ENCODE measurements at regions not wholly inside any gene's neighbourhood (a gene's known extent, or its start where the extent isn't known, plus 50 kb on each side); places are given as distances from the start of the nearest gene placed in this dataset.

DNA sequence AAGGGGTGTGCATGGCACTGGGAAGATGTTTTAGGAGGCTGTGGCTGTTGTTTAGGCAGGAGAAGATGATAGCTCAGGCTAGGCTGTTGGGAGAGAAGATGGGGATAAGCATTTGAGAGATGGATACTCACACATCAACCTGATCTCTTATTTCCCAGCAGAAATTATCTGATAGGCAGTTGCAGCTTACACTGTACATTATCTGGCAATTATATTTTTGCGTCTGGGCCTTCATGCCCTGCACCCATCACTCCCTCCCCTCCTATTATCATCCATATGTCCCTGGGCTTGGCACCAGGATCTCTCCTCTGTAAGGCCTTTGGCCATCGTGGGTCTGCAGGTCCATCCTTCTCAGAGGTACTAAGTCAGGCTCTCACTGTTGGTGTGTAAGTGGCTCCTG, 401.0 kb upstream of the EEF2KMT start:
- DNase-seq: no peak

DNA sequence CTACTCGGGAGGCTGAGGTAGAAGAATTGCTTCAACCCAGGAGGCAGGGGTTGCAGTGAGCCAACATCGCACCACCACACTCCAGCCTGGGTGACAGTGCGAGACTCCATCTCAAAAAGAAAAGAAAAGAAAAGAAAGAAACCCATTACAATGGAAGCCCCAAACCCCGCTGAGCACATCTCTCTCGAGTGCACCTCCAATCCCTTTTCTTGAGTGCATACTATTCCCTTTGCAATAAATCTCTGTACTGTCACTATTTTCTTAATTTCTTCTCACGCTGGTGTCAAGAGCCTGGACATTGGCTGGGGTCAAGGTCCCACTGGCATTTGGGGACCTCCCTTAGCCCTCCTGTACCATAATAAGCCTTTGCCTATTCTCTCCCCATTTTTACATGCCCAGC, 398.4 kb upstream of the EEF2KMT start:
- no peak for DNase-seq

GRCh38 chr16:5490499-5490898, 392.9 kb upstream of the EEF2KMT start:
- DNase-seq: no peak

DNA sequence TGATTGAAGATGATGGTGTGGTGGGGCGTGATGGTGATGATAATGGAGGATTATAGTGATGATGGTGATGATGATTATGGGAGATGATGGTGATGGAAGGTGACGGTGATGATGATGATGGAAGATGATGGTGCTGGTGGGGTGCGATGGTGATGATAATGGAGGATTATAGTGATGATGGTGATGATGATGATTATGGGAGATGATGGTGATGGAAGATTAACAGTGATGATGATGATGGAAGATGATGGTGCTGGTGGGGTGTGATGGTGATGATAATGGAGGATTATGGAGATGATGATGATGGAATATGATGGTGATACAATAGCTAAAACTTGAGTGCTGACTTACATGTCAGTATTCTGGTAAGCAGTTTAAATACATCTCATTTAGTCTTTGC, 391.0 kb upstream of the EEF2KMT start:
- DNase-seq: no peak

GRCh38 chr16:5487728-5488127, 390.1 kb upstream of the EEF2KMT start:
- DNase-seq: no peak

- no peak for DNase-seq
These were observed 384.7 kb upstream of the EEF2KMT start for GRCh38 chr16:5482256-5482655.

GRCh38 chr16:5480431-5481195, 383.0 kb upstream of the EEF2KMT start:
- DNase-seq: no peak

GRCh38 chr16:5479926-5480325, 382.3 kb upstream of the EEF2KMT start:
- no peak for DNase-seq

- no peak for DNase-seq
These were observed 380.4 kb upstream of the EEF2KMT start for GRCh38 chr16:5478036-5478435.

DNA sequence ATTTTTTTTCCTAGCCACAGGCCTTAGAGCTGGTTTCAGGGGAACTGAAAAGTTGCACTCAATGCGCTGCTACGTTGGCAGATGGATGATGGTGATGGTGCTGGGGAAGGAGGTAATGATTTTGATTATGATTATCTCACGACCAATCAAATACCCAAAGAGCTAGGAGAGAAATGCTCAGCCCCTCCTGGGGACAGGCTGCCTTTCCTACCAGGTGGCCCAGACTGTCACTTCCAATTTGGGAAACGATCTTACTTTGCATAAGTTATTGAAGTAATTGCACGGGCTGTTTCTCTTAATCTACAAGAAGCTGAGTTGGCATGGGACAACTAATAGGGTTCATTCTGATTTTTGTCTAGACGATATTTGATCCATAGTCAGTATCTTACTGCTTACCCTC, 379.7 kb upstream of the EEF2KMT start:
- DNase-seq: no peak

DNA sequence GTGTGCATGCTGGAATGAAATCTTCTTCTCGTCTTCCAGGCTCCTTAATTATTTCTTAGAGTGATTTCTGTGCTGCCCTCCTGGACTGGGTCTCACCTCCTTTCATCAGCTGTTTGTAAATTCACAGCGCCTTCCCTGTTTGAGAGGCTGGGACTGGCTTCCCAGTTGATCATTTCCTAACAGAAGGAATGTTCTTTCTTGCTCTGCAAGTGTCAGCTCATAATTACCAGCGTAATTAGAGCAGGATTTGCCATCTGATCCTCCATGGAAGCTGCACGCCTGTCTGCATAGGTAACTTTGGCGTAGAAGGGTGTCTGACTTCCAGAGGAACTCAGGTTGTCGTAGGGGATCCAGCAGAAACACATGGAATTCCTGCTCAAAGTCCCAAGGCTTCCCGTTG, 375.0 kb upstream of the EEF2KMT start:
- no peak for DNase-seq

DNA sequence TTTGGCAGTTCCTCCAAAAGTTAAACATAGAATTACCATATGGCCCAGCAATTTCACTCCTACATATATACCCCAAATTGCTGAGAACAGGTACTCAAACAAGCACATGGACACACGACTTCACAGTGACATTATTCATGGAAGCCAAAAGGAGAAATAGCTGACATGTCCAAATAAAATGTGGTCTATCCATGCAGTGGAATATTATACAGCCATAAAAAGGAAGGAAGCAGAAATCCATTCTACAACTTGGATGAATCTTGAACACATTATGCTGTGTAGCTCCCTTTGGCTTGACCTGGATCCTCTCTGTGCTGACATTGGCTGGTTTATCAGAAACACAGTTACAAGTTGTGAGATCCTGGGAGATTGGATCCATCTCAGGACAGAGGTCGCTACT, 370.9 kb upstream of the EEF2KMT start:
- no peak for DNase-seq

DNA sequence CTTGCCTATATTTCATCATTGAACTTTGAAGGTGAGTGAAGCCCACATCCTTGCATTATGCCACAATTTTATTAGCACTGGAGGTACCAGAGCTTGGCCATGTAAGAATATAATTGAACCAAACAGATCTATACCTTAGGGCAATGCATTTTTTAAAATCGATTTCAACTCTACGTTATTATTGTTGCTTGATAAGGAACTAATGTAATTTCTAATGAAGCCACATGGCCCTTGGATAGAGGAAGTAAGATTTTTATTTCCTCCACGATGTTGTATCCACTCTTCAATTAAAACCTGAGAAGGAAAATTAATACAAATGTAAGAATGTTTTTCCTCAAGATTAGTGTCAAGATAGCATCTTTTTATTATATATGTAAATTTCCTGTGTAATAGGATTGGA, 370.0 kb upstream of the EEF2KMT start:
- DNase-seq: no peak

GRCh38 chr16:5466551-5466950, 369.0 kb upstream of the EEF2KMT start:
- no peak for DNase-seq

DNA sequence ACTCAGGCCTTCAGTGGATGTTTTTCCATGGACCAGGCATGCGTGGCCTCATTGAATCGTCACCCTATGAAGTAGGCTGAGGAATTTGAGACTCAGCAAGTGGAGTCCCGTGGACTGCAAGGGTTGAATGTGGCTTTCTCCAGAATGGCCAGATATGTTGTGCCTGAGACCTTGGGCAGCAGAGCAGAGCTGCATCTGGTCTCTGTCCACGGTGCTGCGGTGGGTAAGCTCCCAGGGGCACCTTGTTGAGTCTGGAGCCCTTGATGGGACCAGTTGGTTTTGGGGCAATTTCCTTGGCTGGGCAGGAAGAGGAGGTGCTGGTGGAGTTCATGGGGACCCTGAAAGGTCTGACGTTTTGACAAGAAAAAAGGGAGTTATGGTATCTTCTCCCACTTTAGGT, 368.1 kb upstream of the EEF2KMT start:
- no peak for DNase-seq

GRCh38 chr16:5463820-5464219, 366.2 kb upstream of the EEF2KMT start:
- DNase-seq: no peak

GRCh38 chr16:5461574-5461973, 364.0 kb upstream of the EEF2KMT start:
- DNase-seq: no peak

GRCh38 chr16:5461141-5461540, 363.5 kb upstream of the EEF2KMT start:
- DNase-seq: no peak

DNA sequence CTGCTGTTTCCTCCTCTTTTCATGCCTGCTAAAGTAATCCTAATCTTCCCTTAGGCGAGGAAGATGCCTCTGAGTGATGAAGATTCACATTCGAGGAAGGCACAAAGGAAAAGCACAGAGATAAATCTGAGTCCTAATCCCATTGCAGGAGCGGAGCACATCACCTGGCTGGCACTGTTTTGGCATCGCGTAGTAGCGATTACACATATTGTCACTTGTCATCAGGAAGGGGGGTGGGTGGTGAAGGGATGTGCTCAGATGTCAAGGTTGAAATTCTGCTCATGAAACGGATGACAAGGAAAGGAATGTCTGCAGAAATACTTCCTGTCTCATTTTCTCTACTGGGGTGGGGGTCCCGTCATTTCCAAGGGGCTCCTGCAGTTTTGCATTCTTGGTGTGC, 363.1 kb upstream of the EEF2KMT start:
- DNase-seq: no peak

DNA sequence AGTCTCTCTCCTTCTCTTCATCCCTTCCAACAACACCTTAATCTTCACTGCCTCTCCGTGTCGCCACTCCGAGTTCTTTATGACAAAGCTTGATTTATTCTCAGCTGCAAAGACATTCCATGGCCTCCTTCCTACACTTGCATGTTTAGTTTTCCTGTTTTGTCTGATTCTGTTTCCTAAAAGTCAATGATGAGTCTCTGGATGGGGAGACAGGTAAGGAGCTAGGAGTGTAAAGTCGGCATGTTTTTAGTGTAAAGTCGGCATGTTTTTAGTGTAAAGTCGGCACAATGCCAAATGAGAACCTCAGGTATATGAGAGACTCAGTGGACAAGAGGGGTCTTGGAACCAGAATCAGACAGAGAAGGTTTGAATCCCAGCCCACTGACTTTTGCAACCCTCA, 362.3 kb upstream of the EEF2KMT start:
- DNase-seq: no peak

- no peak for DNase-seq
These were observed 357.5 kb upstream of the EEF2KMT start for GRCh38 chr16:5455110-5455509.

DNA sequence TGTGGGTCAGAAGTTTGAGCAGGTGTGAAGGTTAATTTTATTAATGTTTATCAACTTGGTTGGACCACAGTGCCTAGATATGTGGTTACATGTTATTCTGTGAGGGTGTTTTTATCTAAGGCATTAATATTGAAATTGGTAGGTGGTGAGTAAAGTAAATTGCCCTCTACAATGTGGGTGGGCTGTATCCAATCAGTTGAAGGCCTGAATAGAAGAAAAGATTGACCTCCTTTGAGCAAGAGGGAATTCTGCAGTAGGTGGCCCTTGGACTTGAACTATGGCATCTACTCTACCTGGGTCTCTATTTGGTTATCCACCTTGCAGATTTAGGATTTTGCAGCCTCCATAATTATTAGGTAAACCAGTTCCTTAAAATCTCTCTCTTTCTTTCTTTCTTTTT, 356.8 kb upstream of the EEF2KMT start:
- DNase-seq: no peak

DNA sequence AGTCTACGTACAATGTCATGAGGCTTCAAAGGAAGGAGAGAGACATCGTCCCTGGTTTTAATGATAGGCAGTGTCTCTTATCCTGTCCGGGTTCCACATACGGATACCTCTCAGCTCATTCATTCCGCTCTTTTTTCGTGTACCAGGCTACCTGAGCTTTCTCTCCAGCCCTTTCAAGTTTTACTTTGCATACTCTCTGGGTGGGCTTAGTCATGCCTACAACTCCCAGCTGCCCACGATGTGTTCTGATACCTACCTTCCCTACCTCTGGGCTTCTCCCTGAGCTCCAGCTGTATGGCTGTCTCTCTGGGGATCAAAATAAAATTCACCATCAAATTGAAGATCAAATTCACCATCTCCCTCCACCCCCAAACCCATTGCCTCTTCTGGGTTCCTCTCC, 354.0 kb upstream of the EEF2KMT start:
- no peak for DNase-seq

- no peak for DNase-seq
These were observed 353.0 kb upstream of the EEF2KMT start for GRCh38 chr16:5450409-5451104.

GRCh38 chr16:5449901-5450300, 352.3 kb upstream of the EEF2KMT start:
- no peak for DNase-seq
